ACHN (cell line): ENCODE measurements at regions not wholly inside any gene's neighbourhood (a gene's known extent, or its start where the extent isn't known, plus 50 kb on each side); places are given as distances from the start of the nearest gene placed in this dataset.

Source experiments
- DNase-seq: peaks from one replicate; pipeline ENCODE4 v3.0.0-alpha.2; 2015
- in situ Hi-C: cut with HindIII; loops from 2 replicates; pipeline ENCODE4 v1.10.0; 2017; ENCODE audit warnings: low sequenced_read_pairs, low pct_ligation_motif_present, low pct_unique_long_range_greater_than_20kb

DNA sequence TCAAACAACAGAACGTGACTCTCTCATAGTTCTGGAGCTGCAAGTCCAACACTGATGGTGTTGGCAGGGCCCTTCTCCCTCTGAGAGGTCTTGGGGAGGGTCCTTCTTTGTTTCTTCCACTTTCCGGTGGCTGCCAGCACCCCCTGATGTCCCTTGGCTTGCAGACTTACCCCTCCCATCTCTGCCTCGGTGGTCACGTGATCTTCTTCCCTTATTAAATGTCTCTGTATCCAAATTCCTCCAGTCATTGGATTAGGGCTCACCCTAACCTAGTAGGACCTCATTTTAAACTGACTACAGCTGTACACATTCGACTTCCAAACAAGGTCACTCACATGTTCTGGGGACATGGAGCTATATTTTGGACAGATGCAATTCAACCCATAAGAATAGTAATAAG is 780.6 kb upstream of the SALL3 start:
- DNase-seq, result no peak
- in situ Hi-C loops, result no loop called here

DNA sequence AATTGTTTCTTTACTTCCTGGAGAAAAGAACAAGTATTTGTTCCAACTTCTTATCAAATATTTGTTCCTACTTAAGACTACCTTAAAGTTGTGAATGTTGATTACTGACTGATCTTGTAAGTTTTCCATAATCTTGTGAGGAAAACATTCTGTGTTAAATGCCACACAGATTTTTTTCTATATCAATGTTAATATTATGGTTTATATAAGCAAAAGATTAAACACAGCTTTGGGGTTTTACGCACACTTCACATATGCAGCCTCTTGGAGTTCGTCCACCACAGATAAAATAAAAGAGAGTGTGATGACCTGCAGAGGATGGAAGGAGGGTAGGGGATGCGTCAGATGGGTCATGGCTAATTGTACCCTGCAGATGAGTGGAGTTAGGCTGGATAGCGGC is 780.0 kb upstream of the SALL3 start:
- in situ Hi-C loops, result no loop called here
- no peak for DNase-seq

DNA sequence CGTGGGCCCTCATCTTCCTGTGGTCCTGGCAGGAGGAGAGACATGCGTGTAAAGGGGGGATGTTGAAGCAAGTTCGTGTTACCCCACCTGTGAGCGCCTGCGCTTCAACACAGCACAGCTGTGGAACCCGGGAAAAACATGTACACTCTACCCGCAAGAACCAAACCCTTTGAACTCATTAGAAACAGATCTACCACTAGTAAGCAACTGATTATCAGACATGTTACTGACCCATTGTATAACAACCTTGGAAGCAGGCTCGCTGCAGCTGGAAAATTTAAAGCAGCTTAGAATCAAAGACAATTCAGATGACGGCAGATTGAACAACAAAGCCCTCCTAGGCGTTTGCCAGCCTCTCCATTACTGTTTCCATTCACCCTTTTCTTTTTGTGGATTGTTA is 771.7 kb upstream of the SALL3 start:
- DNase-seq, result no peak
- in situ Hi-C loops, result no loop called here

DNA sequence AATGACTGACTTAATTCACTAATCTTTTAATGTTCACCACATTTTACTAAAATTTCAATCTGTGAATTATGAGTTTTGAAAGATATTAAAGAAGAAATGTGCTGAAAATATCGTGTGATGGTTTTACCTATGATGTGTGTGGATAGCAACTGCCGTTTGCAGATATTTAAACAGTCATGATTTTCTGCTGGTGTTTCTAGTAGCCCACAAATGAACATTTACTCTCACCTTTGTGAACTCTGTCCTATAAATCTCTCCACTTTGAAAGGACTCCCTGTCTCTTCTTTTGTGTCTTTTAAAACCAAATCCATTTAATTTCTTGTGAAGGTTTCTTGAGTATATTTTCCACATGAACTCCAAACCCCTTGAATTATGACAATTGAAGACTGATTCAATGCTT is 771.2 kb upstream of the SALL3 start:
- in situ Hi-C loops, result no loop called here
- no peak for DNase-seq

DNA sequence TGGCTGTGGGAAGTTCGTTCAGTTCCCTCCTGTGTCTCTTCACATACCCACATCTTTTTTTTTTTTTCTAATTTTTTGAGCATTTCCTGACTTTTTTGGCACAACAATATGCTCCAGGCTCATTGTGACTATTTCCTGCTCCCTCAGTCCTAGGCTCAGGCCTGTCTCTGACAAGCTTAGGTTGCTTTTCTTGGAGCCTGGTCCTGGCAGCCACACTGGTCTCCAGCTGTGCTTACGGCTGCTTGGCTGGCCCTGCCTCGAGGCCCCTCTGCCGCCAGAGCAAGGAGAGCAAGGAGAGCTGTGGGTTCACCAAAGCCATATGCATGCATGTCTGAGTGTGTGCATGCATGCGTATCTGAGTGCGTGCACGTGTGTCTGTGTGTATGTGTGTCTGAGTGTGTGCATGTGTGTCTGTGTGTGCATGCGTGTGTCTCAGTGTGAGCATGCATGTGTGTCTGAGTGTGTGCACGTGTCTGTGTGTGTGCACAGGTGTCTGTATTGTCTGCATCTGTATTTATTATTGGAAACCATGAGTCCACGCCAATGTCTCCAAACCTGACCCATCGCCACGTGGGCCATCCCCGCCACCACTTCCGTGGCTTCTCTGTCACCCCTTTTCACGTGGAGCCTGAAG is 766.1 kb upstream of the SALL3 start:
- in situ Hi-C loops, result no loop called here
- DNase-seq, result no peak

DNA sequence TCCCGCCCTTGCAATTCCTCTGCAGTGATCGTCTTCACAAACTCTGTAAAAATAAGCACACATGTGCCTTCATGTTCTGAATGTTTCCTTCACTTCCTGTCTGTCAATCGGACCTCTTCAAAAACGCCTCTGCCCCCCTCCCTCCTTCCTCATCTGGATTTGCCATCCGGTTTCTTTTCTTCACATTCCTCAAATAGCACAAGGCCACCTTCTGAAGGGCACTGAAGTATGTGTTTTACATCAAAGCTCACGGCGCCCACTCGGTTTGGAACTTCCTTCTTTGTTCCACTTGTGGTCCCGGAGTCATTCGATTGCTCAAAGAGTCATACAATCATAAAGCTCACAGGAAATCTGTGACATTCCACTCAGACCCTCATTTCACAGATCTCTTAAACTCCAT is 758.1 kb upstream of the SALL3 start:
- DNase-seq, result no peak
- in situ Hi-C loops, result no loop called here

DNA sequence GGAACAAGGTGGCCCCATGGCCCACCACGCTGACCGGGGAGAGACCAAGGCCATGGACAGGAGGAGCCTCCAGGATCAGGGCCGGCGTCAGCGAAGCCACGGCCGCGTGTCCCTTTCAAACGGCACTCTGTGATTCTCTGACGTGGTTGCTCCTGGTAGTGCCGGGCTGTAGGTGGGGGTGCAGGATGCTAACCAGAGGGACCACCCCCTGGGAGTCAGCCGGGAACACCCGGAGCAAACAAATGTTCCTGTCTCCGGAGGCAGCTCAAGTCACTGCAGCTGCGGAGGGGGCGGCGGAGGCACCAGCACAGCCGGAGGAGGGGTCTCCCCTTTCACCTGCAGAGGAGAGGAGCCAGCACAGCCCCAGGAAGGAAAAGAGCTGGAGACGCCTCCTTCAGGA is 750.6 kb upstream of the SALL3 start:
- in situ Hi-C loops, result no loop called here
- no peak for DNase-seq

DNA sequence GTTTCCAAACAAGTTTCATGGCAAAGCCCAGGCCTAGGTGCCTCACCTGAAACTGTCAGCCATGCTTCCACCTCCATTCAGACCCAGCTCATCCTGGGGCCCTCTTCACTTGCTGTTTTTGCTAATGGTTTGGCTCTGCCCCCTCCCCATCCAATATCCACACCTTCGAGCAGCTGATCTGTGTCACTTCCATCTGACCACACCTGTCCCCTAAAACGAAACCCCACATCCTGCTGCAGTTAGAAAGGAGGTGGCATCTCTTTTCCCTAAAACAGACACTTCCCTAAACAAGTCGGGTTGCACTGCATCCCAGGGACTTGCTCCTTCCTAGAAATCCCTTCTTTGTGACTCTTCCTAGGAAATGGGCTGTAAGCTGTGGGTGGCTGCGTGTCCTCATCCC is 748.7 kb upstream of the SALL3 start:
- no peak for DNase-seq
- in situ Hi-C loops, result no loop called here

DNA sequence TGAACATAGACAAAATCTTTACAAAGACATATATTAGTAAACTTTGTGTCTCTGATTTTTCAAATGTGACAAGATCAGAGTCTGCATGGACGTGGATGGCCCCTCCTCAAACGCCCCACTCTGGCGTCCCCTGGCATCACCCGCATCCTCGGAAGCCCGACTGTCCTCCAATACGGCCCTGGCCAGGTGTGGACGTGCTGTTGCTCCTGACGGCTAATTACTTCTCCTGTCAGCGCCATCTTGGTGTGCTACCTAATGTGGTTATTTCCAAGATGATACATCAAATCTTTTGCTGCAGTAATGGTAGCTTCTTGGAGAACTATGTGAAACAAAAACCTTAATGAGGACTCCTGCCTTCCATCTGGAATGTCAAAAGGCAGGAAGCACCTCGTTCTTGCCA is 747.4 kb upstream of the SALL3 start:
- no peak for DNase-seq
- in situ Hi-C loops, result no loop called here

DNA sequence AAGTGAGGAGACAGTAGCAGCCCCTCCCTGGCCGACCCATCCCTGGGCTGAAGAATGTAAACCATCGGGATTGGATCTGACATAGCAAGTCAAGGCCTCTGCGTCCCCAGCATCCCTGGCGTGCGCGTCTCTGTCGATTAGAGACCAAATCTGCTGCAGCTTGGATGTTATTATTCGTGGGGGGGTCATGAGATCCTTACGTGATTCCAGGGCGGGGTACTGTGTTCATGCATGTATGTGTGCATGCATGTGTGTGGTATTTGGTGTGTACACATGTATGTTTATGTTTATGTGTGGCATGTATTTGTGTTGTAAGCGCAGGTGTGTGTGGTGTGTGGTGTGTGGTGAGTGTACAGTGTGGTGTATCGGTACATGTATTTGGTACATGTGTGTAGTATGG is 741.8 kb upstream of the SALL3 start:
- no peak for DNase-seq
- in situ Hi-C loops, result no loop called here

DNA sequence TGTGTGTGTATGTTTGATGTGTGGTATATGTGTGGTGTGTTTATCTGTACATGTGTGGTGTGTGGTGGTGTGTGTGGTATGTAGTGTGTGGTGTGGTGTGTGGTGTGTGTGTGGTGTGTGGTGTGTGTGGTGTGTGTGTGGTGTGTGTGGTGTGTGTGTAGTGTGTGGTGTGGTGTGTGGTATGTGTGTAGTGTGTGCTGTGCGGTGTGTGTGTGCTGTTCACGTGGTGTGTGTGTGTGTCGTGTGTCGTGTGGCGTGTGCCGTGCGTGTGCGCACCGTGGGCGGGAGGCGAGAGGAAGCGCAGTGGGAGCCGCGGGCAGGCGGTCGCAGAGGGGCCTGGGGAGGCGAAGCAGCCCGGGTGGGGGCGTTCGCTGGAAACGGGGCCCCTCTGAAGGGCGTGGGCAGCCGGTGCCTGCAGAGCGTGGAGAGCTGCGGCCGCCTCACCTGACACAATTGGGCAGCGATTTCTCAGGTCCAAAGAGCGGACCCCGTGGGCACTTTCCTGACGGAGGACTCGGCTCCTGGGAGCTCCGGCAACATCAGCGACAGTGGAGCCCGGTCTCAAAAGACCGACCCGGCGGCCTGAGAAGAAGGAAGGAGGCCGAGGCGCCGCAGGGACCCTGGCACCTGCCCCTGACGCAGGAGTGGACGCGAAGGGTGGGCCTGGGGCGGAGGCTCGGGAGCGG is 741.1 kb upstream of the SALL3 start:
- DNase-seq, result no peak

DNA sequence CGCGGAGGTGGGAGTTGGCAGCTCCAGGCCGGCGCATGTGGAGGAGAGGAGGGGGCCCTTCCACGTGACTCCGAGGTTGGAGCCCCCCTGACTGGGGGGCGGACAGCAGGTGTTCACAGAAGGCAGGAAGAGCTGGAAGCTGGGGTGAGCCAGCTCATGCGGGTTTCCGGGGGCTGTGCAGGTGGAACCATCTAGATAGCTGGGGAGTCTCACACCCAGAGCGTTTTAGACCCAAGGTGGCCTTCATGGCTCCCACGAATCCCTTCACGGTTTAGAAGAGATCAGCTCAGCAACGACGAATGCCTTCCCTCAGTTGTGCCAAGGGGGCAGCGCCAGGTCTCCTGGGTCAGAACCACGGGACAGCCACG is 740.5 kb upstream of the SALL3 start:
- no peak for DNase-seq
- in situ Hi-C loops, result no loop called here

More for the DNA sequence above, 741.1 kb upstream of the SALL3 start:
- in situ Hi-C loops, result no loop called here

DNA sequence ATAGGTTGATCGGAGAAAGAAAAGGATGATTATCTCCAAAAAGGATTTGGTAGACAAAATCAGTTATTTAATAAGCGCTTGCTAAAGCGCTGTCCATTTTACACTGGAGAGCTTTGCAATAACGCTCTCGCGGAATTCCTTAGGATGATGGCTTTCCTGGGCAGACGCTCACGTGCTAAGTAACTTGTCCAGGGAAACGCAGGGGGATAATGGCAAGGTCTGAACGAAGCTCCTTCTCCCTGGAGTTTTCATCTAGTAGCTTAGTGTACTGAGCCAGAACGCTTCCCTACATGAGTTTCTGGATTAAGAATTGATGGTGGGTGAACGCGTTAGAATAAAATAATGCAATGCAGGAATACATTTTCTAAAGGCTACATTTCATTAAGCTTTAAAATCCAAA is 739.5 kb upstream of the SALL3 start:
- no peak for DNase-seq
- in situ Hi-C loops, result no loop called here

DNA sequence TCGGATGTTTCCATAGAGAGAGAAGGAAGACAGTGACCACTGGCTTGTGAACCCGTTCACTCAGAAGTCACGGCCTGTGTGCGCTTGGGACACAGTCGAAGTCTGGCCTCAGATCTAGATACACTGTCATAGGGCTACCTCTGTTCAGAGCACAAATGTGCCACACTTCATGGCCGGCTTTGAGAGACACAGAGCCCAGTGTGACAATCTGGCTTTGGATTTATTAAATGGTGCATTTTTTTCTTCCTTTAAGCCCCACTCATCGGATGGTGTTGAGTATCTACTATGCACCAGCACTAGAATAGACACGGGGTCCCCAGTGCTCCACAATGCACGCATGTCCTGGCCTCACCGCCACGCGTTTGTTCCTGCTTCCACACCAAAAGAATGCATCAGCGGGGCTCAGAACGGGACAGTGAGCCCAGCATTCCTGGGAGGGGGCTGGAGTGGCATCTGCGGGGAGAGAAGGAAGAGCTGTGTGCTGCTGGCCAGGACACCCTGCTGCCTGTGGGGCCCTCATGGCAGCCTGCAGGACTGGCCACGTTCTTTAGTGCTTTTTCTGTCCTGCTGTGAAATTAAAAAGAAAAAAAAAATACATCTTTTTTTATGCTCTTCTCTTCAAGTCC is 738.9 kb upstream of the SALL3 start:
- in situ Hi-C loops, result no loop called here
- no peak for DNase-seq

DNA sequence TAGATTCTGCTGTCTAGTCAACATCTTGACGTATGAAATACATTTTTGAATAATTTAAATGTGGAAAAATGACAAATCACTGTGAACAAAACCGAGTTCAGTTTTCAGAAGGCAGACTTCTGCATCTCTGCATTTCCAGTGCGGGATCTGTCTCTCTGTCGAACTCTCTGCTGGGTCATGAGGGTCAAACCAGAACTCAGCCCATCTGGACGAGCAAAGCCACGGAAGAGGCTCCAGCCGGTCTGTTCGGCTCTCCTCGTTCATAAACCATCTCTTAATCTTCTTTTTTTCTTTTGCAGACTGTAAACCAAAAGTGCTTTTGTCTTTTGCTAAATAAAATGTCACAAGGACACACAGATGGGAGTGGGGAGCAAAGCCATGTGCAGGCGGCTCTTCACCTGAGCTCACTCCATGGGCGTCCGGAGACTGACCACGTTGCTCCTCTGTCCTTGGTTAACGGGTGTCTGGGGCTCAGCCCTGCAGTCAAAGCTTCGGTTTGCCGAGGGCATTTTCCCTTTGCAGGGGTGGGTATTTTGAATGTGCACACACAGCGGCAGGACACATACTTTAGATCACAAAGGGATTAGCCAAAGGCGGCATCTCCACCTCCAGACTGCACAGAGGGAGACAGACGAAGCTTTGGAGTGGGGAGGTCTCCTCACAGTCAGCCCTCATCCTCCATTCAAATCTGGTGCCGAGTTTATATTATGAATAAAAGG is 737.9 kb upstream of the SALL3 start:
- in situ Hi-C loops, result no loop called here
- no peak for DNase-seq

DNA sequence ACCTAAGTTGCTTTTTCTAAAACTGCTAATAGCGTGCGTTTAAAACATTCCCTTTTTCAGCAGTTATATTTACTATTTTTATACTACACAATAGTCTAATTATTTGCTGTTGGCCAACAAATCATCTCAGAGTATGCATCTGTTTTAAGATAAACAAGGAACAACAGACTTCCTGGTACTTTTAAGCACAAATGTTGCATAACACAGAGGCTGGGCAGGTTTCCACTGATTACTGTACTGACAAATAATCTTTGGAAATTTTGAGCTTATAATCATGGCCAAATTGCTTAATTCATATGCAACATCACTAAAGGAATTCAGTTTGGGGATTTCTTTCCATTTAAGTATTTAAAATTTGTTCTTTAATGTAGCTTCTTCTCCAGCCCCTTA is 737.4 kb upstream of the SALL3 start:
- in situ Hi-C loops, result no loop called here
- no peak for DNase-seq

DNA sequence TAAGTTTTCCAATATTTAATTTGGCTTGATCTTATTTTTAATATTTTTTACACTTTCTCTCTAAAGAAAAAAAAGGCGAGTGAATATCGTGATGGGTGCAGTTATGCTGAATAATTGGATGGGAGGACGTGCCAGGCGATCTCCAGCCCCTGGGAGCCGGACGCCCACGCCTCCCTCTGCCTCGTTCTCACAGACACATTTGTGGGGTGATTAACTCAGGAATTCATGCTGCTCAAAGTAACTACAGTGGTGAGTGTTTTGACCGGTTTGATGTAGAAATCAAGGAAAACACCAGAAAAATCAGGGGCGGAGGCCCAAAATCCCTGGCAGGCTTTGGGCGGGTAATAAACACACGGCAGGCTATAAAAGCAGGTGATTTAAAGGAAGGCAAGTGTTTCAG is 736.8 kb upstream of the SALL3 start:
- no peak for DNase-seq
- in situ Hi-C loops, result no loop called here

DNA sequence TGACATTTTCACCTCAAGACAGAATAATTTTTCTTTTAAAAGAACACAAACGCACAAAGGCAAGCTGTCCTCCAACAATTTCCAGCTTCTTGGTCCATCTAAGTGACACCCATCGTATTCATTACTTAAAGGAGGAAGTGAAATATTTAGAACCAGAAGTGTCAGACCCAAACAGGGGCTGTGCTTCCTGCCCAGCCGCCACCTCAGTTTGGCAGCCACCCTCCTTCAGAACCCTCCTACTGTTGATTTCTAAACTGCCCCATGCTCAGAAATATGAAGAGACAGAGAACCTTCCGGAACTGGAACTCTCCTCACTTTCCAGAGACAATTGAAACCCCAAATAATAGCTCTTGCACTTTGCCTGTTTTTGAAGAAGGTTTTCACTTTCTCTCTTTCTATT is 734.8 kb upstream of the SALL3 start:
- no peak for DNase-seq
- in situ Hi-C loops, result no loop called here

DNA sequence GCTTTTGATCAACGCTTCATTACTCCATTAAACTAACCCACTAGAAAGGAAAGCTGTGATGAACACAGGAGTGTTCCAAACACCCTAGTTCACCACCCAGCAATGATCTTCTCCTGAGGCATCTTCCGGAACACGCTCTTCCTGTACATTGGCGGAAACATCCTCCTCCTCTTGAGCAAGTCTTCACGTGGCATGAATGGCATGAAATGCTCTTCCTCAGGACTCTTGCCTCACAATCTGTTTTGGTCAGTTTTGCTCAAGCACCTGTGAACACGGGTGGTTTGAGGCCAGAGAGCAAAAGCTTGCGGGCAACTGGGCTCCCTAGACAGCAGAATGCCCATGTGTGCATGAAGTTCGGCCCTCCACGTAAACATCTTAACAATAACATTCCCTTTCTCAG is 734.2 kb upstream of the SALL3 start:
- in situ Hi-C loops, result no loop called here
- DNase-seq, result no peak

DNA sequence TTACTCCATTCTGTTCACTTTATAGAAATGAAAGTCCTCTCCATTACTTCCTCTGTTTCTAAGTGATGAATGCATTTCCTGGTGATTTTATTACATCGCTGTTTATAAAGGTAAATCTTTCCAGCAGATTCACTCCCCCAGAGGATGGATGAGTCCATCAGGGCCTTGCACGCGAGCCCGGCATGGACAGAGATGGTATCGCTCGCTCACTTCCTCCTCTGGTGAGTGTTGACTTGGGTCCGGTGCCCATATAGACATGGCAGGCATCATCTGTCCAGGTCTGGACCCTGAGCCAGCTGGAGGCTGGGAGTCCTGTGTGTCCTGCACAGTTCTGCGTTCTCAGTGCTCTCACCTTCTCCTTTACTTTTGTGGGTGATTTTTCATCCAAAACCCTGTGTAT is 733.6 kb upstream of the SALL3 start:
- in situ Hi-C loops, result no loop called here
- no peak for DNase-seq
